Panc1 (cell line): ENCODE measurements at regions not wholly inside any gene's neighbourhood (a gene's known extent, or its start where the extent isn't known, plus 50 kb on each side); places are given as distances from the start of the nearest gene placed in this dataset.

Experiments
- POLR2AphosphoS5 ChIP-seq: IDR thresholded peaks from 2 replicates; pipeline ENCODE4 v1.6.1; 2012; ENCODE audit warnings: mild to moderate bottlenecking, low read depth, low read length, moderate library complexity
- REST ChIP-seq, 2 experiments: IDR thresholded peaks; 2 replicates each; pipeline ENCODE4 v1.6.1; 2011 to 2012; ENCODE audit warnings: low read depth in 2 of 2, control low read depth in 1 of 2, low read length in 1 of 2, mild to moderate bottlenecking in 1 of 2, moderate library complexity in 1 of 2; ENCODE audit not compliant: insufficient read depth in 1 of 2
- SIN3A ChIP-seq: IDR thresholded peaks from 2 replicates; pipeline ENCODE4 v1.6.1; 2012; ENCODE audit warnings: low read depth, mild to moderate bottlenecking, low read length, moderate library complexity, borderline replicate concordance; ENCODE audit not compliant: insufficient read depth
- TCF7L2 ChIP-seq: IDR thresholded peaks from 2 replicates; pipeline ENCODE4 v1.6.1; 2011; ENCODE audit warnings: mild to moderate bottlenecking, low read depth, low read length, inconsistent platforms
- TF ChIP-seq, protein P1 (sequence below): fragments of 450-650 bp; IDR thresholded peaks from 2 replicates; pipeline ENCODE4 v1.5.1; 2017; ENCODE audit warnings: mild to moderate bottlenecking

- TF ChIP-seq, protein P1, sequence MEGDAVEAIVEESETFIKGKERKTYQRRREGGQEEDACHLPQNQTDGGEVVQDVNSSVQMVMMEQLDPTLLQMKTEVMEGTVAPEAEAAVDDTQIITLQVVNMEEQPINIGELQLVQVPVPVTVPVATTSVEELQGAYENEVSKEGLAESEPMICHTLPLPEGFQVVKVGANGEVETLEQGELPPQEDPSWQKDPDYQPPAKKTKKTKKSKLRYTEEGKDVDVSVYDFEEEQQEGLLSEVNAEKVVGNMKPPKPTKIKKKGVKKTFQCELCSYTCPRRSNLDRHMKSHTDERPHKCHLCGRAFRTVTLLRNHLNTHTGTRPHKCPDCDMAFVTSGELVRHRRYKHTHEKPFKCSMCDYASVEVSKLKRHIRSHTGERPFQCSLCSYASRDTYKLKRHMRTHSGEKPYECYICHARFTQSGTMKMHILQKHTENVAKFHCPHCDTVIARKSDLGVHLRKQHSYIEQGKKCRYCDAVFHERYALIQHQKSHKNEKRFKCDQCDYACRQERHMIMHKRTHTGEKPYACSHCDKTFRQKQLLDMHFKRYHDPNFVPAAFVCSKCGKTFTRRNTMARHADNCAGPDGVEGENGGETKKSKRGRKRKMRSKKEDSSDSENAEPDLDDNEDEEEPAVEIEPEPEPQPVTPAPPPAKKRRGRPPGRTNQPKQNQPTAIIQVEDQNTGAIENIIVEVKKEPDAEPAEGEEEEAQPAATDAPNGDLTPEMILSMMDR: no peak
- TF ChIP-seq POLR2AphosphoS5 (no peak), SIN3A (no peak), REST (IDR thresholded peaks at IDR 0.05; ENCODE audit: insufficient read depth in 1 of 2, low read depth in 2 of 2, low read length in 1 of 2) (no peak), TCF7L2 (no peak)
These were observed 239.5 kb upstream of the PPP1R3A start for GRCh38 chr7:114158275-114158674.
